ENCODE measurements at regions not wholly inside any gene's neighbourhood (a gene's known extent, or its start where the extent isn't known, plus 50 kb on each side); places are given as distances from the start of the nearest gene placed in this dataset.

DNA sequence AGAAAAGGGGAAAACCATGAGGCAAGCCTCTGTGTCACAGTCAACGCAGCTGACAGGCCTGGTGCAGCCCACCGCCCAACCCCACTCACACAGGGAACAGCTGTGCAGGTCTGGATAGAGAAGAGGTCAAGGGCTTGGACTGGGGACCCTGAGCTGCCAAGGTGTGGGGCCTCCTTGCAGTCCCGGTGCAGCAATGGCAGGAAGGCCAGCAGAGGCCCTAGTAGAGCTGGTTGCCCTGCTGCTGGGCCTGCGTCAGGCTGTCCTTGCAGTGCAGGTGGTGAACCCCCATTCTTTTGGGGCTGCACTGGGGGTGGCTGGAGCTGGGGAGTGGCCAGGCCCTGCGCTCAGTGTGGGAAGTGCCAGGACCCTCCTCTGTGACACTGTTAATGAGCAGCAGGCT lies 482.0 kb downstream of the SMARCA1 start:
- Histone ChIP-seq H3K27ac (ENCODE audit: low read depth in 2 of 2, low read length in 2 of 2) (no peak overlapping the region), H3K27me3 (ENCODE audit: control insufficient read depth, insufficient read depth, low read length) (no peaks in the 10 kb centered on the region), H3K9me3 (ENCODE audit: control insufficient read depth in 2 of 3, insufficient read depth in 1 of 3, low read length in 3 of 3) (no peaks in the 10 kb centered on the region), H3K4me1 (ENCODE audit: control insufficient read depth in 2 of 3, insufficient read depth in 2 of 3, low read depth in 1 of 3, low read length in 3 of 3) (no peaks in the 10 kb centered on the region), H3K9ac (ENCODE audit: low read length in 3 of 3) (no peak overlapping the region), H3K4me3 (ENCODE audit: low read length in 3 of 3) (no peak overlapping the region), H3K36me3 (ENCODE audit: control insufficient read depth in 2 of 3, insufficient read depth in 3 of 3, low read length in 3 of 3) (no peaks in the 10 kb centered on the region)
- intact Hi-C loops (cut with DNase I) = no loop called here
- TF ChIP-seq, protein P1, sequence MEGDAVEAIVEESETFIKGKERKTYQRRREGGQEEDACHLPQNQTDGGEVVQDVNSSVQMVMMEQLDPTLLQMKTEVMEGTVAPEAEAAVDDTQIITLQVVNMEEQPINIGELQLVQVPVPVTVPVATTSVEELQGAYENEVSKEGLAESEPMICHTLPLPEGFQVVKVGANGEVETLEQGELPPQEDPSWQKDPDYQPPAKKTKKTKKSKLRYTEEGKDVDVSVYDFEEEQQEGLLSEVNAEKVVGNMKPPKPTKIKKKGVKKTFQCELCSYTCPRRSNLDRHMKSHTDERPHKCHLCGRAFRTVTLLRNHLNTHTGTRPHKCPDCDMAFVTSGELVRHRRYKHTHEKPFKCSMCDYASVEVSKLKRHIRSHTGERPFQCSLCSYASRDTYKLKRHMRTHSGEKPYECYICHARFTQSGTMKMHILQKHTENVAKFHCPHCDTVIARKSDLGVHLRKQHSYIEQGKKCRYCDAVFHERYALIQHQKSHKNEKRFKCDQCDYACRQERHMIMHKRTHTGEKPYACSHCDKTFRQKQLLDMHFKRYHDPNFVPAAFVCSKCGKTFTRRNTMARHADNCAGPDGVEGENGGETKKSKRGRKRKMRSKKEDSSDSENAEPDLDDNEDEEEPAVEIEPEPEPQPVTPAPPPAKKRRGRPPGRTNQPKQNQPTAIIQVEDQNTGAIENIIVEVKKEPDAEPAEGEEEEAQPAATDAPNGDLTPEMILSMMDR (IDR thresholded peaks at IDR 0.05; ENCODE audit: borderline replicate concordance, extremely low read depth, insufficient read depth) = no peak
- no peak for DNase-seq
- FAIRE-seq = no peak

DNA sequence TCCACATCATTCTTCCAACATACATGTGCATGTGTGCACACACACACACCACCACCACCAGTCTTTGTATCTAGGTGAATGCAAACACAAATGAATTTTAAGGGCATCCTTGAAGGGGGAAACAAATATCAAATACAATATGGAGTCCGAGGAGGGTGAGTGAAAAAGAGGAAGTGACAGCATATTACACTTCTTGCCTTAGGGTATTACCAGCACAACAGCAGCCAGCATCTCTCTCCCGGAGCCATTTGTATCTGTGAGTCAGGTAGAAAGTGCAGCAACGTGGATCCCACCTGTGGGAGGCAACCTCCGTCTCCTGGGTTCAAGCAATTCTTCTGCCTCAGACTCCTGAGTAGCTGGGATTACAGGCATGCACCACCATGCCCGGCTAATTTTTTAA lies 483.2 kb downstream of the SMARCA1 start:
- intact Hi-C loops (cut with DNase I) = no loop called here
- no peaks in the 10 kb centered on the region for H3K36me3 ChIP-seq (ENCODE audit: control insufficient read depth in 2 of 3, insufficient read depth in 3 of 3, low read length in 3 of 3)
- DNase-seq (no peak), FAIRE-seq (no peak)
- H3K4me3 ChIP-seq (ENCODE audit: low read length in 3 of 3) = no peak overlapping the region
- no peak overlapping the region for H3K27ac ChIP-seq (ENCODE audit: low read depth in 2 of 2, low read length in 2 of 2)
- H3K9ac ChIP-seq (ENCODE audit: low read length in 3 of 3) = no peak overlapping the region
- TF ChIP-seq, protein P1 (IDR thresholded peaks at IDR 0.05; ENCODE audit: borderline replicate concordance, extremely low read depth, insufficient read depth) = no peak
- H3K27me3 ChIP-seq (ENCODE audit: control insufficient read depth, insufficient read depth, low read length) = no peaks in the 10 kb centered on the region
- H3K4me1 ChIP-seq (ENCODE audit: control insufficient read depth in 2 of 3, insufficient read depth in 2 of 3, low read depth in 1 of 3, low read length in 3 of 3) = peaks cover 0 to 2% (median 0%) of the 10 kb centered on the region in 3 donors
- H3K9me3 ChIP-seq (ENCODE audit: control insufficient read depth in 2 of 3, insufficient read depth in 1 of 3, low read length in 3 of 3) = no peaks in the 10 kb centered on the region

DNA sequence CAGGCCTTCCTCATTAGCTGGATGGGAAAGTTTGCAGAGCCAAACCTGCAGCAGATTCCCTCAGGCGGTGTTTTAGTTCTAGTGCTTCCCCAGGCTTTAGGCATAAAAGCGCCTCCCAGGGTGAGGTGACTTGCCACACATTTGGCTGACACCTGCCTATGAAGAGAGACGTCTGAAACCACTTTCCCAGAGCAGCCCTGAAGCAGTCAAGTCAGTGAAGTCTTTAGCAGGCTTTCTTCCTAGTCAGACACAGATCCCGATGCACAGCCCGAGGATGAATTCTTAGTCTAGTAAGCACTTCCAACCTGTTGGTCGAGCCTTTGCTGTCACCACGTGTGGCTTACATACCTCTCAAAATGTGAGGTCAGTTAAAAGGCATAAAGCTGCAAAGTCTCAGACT lies 484.1 kb downstream of the SMARCA1 start:
- H3K36me3 ChIP-seq (ENCODE audit: control insufficient read depth in 2 of 3, insufficient read depth in 3 of 3, low read length in 3 of 3) = no peaks in the 10 kb centered on the region
- intact Hi-C loops (cut with DNase I) = no loop called here
- FAIRE-seq (no peak), DNase-seq (no peak)
- H3K9ac ChIP-seq (ENCODE audit: low read length in 3 of 3) = no peak overlapping the region
- peaks cover 0 to 2% (median 0%) of the 10 kb centered on the region in 3 donors for H3K4me1 ChIP-seq (ENCODE audit: control insufficient read depth in 2 of 3, insufficient read depth in 2 of 3, low read depth in 1 of 3, low read length in 3 of 3)
- H3K27ac ChIP-seq (ENCODE audit: low read depth in 2 of 2, low read length in 2 of 2) = no peak overlapping the region
- H3K9me3 ChIP-seq (ENCODE audit: control insufficient read depth in 2 of 3, insufficient read depth in 1 of 3, low read length in 3 of 3) = no peaks in the 10 kb centered on the region
- no peak overlapping the region for H3K4me3 ChIP-seq (ENCODE audit: low read length in 3 of 3)
- no peaks in the 10 kb centered on the region for H3K27me3 ChIP-seq (ENCODE audit: control insufficient read depth, insufficient read depth, low read length)
- TF ChIP-seq, protein P1 (IDR thresholded peaks at IDR 0.05; ENCODE audit: borderline replicate concordance, extremely low read depth, insufficient read depth) = no peak

DNA sequence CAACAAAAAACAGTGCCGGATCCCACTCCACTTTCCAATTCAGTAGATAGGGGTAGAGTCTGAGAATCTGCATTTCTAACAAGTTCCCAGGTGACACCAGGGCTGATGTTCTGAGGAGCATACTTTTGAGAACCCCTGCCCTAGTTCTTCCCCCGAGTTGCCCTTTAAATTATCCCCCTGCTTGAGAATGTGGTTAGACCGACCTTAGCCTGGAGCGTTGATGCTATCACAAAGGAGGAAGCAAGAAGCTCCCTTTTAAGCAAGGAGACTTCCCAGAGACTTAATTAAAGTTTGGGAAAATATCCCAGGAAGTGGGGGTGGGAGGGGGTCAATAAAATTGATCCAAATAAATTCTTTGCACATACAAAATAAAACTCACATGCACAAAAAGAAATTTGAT lies 485.9 kb downstream of the SMARCA1 start:
- FAIRE-seq (no peak), DNase-seq (no peak)
- H3K36me3 ChIP-seq (ENCODE audit: control insufficient read depth in 2 of 3, insufficient read depth in 3 of 3, low read length in 3 of 3) = no peaks in the 10 kb centered on the region
- H3K27ac ChIP-seq (ENCODE audit: low read depth in 2 of 2, low read length in 2 of 2) = no peak overlapping the region
- TF ChIP-seq, protein P1 (IDR thresholded peaks at IDR 0.05; ENCODE audit: borderline replicate concordance, extremely low read depth, insufficient read depth) = no peak
- no peaks in the 10 kb centered on the region for H3K27me3 ChIP-seq (ENCODE audit: control insufficient read depth, insufficient read depth, low read length)
- no peak overlapping the region for H3K9ac ChIP-seq (ENCODE audit: low read length in 3 of 3)
- no peaks in the 10 kb centered on the region for H3K9me3 ChIP-seq (ENCODE audit: control insufficient read depth in 2 of 3, insufficient read depth in 1 of 3, low read length in 3 of 3)
- H3K4me1 ChIP-seq (ENCODE audit: control insufficient read depth in 2 of 3, insufficient read depth in 2 of 3, low read depth in 1 of 3, low read length in 3 of 3) = peaks cover 0 to 2% (median 0%) of the 10 kb centered on the region in 3 donors
- H3K4me3 ChIP-seq (ENCODE audit: low read length in 3 of 3) = no peak overlapping the region
- intact Hi-C loops (cut with DNase I) = no loop called here

All from kidney (tissue), 13 donors.